Endodermal cell (in vitro differentiated cells): ENCODE measurements at regions not wholly inside any gene's neighbourhood (a gene's known extent, or its start where the extent isn't known, plus 50 kb on each side); places are given as distances from the start of the nearest gene placed in this dataset.

Experiments used
- DNase-seq: peaks from one replicate; pipeline ENCODE4 v3.0.0-alpha.2; 2017
- H3K27ac ChIP-seq: 2 replicates; pipeline ENCODE4 v1.5.1; 2013; ENCODE audit warnings: mild to moderate bottlenecking, low read depth, low read length, moderate library complexity
- H3K27me3 ChIP-seq: 2 replicates; pipeline ENCODE4 v1.6.1; 2013; ENCODE audit warnings: mild to moderate bottlenecking, low read length, moderate library complexity; ENCODE audit not compliant: insufficient read depth, control insufficient read depth, poor library complexity, severe bottlenecking
- H3K36me3 ChIP-seq: 2 replicates; pipeline ENCODE4 v1.7.0; 2013; ENCODE audit warnings: mild to moderate bottlenecking, low read length, moderate library complexity; ENCODE audit not compliant: control insufficient read depth, insufficient read depth
- H3K4me1 ChIP-seq: one replicate; pipeline ENCODE4 v1.7.0; 2013; ENCODE audit warnings: low read length; ENCODE audit not compliant: control insufficient read depth, insufficient read depth
- H3K4me3 ChIP-seq: 2 replicates; pipeline ENCODE4 v1.5.1; 2013; ENCODE audit warnings: mild to moderate bottlenecking, low read length, moderate library complexity
- H3K9ac ChIP-seq: 2 replicates; pipeline ENCODE4 v1.6.1; 2013; ENCODE audit warnings: mild to moderate bottlenecking, low read length, moderate library complexity; ENCODE audit not compliant: poor library complexity, severe bottlenecking; ENCODE audit errors: extremely low read depth
- H3K9me3 ChIP-seq: 2 replicates; pipeline ENCODE4 v1.6.1; 2013; ENCODE audit warnings: mild to moderate bottlenecking, low read length, moderate library complexity; ENCODE audit not compliant: control insufficient read depth
- H3K27ac Mint-ChIP-seq: 2 replicates; pipeline ENCODE4 v1.8.0; 2020; ENCODE audit warnings: mixed read lengths
- H3K27me3 Mint-ChIP-seq: 2 replicates; pipeline ENCODE4 v1.8.0; 2021; ENCODE audit warnings: mild to moderate bottlenecking, mixed read lengths; ENCODE audit not compliant: insufficient read depth
- H3K36me3 Mint-ChIP-seq: 2 replicates; pipeline ENCODE4 v1.8.0; 2020; ENCODE audit warnings: low read depth, mixed read lengths
- H3K4me1 Mint-ChIP-seq: 2 replicates; pipeline ENCODE4 v1.8.0; 2020; ENCODE audit warnings: mixed read lengths
- H3K4me3 Mint-ChIP-seq: 2 replicates; pipeline ENCODE4 v1.8.0; 2020; ENCODE audit warnings: mild to moderate bottlenecking, moderate library complexity, mixed read lengths
- H3K9me3 Mint-ChIP-seq: 2 replicates; pipeline ENCODE4 v1.8.0; 2020; ENCODE audit warnings: mild to moderate bottlenecking, mixed read lengths
- CTCF ChIP-seq: fragments of 200-600 bp; sonication (generic); conservative IDR thresholded peaks from 2 replicates; pipeline ENCODE4 v1.5.0; 2021; ENCODE audit warnings: antibody characterized with exemption, mild to moderate bottlenecking
- WGBS, 2 experiments: methylation state at CpG; one replicate each; pipeline versions ENCODE4 v1.1.5 to v1.1.7; 2013; ENCODE audit warnings: missing lambda C conversion rate in 2 of 2, mixed read lengths in 1 of 2; ENCODE audit not compliant: insufficient coverage in 1 of 2, insufficient read length in 1 of 2; 5-methylcytosine and 5-hydroxymethylcytosine counted together

GRCh38 chr10:36265741-36266140 lies 623.6 kb upstream of the FZD8 start:
- no peak overlapping the region for H3K4me3 ChIP-seq
- Mint-ChIP-seq H3K27ac (no peak overlapping the region), H3K9me3 (no peaks in the 10 kb centered on the region), H3K27me3 (no peaks in the 10 kb centered on the region), H3K4me1 (peaks cover 6% of the 10 kb centered on the region), H3K4me3 (no peak overlapping the region), H3K36me3 (no peaks in the 10 kb centered on the region)
- no peak overlapping the region for H3K27ac ChIP-seq
- no peaks in the 10 kb centered on the region for H3K9me3 ChIP-seq
- no peaks in the 10 kb centered on the region for H3K27me3 ChIP-seq
- H3K36me3 ChIP-seq = no peaks in the 10 kb centered on the region
- no peaks in the 10 kb centered on the region for H3K4me1 ChIP-seq
- 85 to 100% methylated on average over 2 of the region's 2 CpGs for WGBS, 2 experiments
- H3K9ac ChIP-seq = no peak overlapping the region
- no peak for TF ChIP-seq CTCF
- DNase-seq = no peak

GRCh38 chr10:36263871-36264270 lies 621.8 kb upstream of the FZD8 start:
- TF ChIP-seq CTCF = no peak
- Histone ChIP-seq H3K9me3 (no peaks in the 10 kb centered on the region), H3K36me3 (no peaks in the 10 kb centered on the region), H3K9ac (no peak overlapping the region), H3K27ac (no peak overlapping the region), H3K27me3 (no peaks in the 10 kb centered on the region), H3K4me3 (no peak overlapping the region), H3K4me1 (no peaks in the 10 kb centered on the region)
- no peak for DNase-seq
- no peaks in the 10 kb centered on the region for H3K36me3 Mint-ChIP-seq
- no peak overlapping the region for H3K4me3 Mint-ChIP-seq
- no peaks in the 10 kb centered on the region for H3K9me3 Mint-ChIP-seq
- WGBS, 2 experiments = 79 to 100% methylated on average over 2 to 3 of the region's 3 CpGs
- no peak overlapping the region for H3K27ac Mint-ChIP-seq
- no peaks in the 10 kb centered on the region for H3K27me3 Mint-ChIP-seq
- peaks cover 6% of the 10 kb centered on the region for H3K4me1 Mint-ChIP-seq

- WGBS, 2 experiments = 88 to 90% methylated on average over 1 to 2 of the region's 2 CpGs
- Mint-ChIP-seq H3K27ac (no peak overlapping the region), H3K27me3 (no peaks in the 10 kb centered on the region), H3K36me3 (no peaks in the 10 kb centered on the region), H3K9me3 (no peaks in the 10 kb centered on the region), H3K4me3 (no peak overlapping the region), H3K4me1 (no peaks in the 10 kb centered on the region)
- no peaks in the 10 kb centered on the region for H3K9me3 ChIP-seq
- DNase-seq = no peak
- H3K4me3 ChIP-seq = no peak overlapping the region
- no peak overlapping the region for H3K9ac ChIP-seq
- H3K4me1 ChIP-seq = no peaks in the 10 kb centered on the region
- H3K36me3 ChIP-seq = no peaks in the 10 kb centered on the region
- H3K27me3 ChIP-seq = no peaks in the 10 kb centered on the region
- no peak overlapping the region for H3K27ac ChIP-seq
- no peak for TF ChIP-seq CTCF
Measured at GRCh38 chr10:36256948-36257356, 614.9 kb upstream of the FZD8 start.
